NAMALWA (cell line): ENCODE measurements at regions not wholly inside any gene's neighbourhood (a gene's known extent, or its start where the extent isn't known, plus 50 kb on each side); places are given as distances from the start of the nearest gene placed in this dataset.
"Not testable (repeated sequence)": the region's sequence is repeated elsewhere in the genome, so short reads cannot be mapped to it uniquely, and the experiment has no call there.

Experiments
- DNase-seq: peaks from one replicate; pipeline ENCODE4 v3.0.0-alpha.2; 2015; ENCODE audit warnings: low spot score

DNA sequence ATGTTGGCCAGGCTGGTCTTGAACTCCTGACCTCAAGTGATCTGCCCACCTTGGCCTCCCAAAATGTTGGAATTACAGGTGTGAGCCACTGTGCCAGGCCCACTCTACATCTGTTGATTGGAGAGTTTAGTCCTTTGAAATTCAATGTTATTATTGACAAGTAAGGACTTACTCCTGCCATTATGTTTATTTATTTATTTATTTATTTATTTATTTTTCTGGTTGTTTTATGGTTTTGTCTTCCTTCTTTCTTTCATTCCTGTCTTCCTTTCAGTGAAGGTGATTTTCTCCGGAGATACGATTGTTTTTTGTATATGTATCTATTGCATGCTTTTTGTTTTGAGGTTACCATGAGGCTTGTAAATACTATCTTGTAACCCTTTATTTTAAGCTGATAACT is 602.6 kb downstream of the EPM2A start:
- no peak for DNase-seq

DNA sequence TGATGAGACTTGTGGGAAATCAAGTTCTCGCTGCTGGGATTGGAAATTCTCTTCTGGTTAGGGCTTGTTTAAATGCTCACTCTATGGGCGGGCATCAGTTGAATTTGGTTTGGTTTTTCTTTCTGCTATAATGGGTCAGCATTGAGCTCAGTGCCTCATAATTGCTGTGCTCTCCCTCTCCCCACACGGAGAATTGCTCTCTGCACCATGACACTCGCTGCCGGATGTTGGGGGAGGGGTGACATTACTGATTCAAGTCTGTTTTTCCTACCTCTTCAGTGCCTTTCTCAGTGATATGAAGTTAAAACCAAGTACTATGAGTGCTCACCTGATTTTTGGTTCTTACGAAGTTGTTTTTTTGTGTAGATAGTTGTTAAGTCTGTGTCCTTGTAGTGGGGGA is 599.6 kb downstream of the EPM2A start:
- no peak for DNase-seq

DNA sequence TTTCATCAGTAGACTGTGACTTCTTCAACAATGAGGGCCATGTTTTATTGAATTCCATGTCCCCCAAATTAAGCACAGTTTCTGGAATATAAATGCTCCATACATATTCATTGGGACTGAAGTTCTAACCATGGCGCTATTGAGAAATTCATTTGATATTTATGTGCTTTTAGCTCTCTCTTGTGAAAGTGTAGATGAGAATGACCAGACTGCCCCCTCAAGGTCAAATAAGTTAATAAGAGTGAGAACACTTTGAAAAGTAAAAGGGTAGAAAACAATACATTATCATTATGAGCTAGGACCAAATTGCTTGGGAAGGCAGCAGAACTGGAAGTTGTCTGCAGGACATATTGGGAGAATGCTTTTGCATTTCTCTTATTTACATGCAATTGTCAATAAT is 597.9 kb downstream of the EPM2A start:
- DNase-seq = peak; percentile 44

- DNase-seq = no peak
These were observed 596.7 kb downstream of the EPM2A start for GRCh38 chr6:145138469-145139139.

GRCh38 chr6:145139140-145139850 is 596.0 kb downstream of the EPM2A start:
- no peak for DNase-seq

GRCh38 chr6:145139895-145140294 is 595.4 kb downstream of the EPM2A start:
- DNase-seq = no peak

DNA sequence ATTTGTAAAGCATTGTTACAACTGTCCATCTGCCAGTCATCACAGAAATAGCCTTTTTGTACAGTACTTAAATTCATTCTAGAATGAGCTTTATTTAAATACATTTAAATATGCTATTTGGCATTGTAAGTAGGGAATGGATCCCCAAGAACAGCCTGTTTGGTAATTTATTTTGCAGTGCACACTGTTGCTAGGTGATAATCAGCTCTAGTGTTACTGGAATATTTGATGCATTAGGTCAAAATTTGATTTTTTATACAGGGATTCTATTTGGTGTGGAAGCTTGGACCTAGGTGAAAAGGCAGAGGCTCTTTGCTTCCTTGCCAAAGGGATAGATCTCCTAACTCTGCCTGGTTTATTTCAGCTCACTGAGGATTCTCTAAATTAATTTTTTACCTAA is 593.7 kb downstream of the EPM2A start:
- DNase-seq = no peak

- no peak for DNase-seq
These were observed 592.4 kb downstream of the EPM2A start for GRCh38 chr6:145142958-145143357.

GRCh38 chr6:145143379-145143778 is 591.9 kb downstream of the EPM2A start:
- DNase-seq = no peak

DNA sequence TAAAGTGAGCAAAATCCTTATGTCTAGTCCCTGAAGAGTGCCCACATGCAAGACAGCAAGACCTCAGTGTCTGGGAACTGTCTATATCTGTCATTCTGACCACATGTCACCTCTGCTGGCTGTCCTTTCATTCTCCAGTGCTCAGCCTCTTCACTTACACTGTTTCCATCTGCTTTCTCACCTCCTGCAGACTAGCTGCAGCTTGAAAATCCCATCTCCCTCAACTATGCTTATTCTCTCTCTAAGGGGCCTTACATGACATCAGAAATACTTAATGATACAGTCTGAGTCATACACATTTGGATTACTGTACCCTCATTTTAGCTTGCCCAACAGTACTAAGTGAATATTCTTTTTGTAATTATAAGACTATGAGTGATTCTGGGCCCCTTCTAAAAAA is 587.8 kb downstream of the EPM2A start:
- DNase-seq = no peak

- no peak for DNase-seq
These were observed 587.2 kb downstream of the EPM2A start for GRCh38 chr6:145147981-145148749.

DNA sequence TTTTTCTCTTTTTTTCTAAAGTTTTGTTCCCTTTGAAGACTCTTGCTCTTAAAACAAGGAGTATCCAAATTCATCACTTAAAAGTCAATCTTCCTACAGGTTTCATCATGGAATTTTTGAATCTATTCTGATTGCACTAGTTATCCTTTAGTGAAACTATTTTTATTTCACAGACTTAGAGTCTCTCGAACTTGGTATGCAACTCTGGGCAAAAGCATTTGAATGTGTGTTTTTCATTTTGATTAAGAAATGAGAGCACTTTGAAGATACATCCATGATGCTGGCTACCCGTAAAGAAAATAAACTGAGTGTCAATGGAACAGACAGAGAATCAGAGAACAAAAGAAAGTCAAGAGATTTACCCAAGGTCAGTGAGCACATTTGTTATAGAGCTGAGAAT is 586.5 kb downstream of the EPM2A start:
- DNase-seq = no peak

DNA sequence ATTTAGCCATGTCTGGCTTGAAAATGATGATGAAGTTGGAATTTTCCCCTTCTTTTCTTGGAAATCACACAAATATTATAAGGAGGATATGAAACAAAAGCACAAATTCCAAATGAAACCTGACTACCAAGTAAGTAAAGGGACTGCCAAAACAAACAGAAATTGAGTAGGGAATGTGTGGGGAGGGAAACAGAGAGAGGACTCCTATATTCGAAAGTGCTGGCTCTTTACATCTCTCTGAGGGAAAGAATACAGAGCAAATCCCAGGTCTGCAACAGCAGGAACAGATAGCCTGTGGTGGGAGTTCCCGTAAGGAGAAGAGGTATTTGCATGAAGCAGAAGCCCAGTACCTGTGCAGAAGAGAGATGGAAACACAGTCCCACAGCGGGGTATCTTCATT is 583.7 kb downstream of the EPM2A start:
- no peak for DNase-seq

DNA sequence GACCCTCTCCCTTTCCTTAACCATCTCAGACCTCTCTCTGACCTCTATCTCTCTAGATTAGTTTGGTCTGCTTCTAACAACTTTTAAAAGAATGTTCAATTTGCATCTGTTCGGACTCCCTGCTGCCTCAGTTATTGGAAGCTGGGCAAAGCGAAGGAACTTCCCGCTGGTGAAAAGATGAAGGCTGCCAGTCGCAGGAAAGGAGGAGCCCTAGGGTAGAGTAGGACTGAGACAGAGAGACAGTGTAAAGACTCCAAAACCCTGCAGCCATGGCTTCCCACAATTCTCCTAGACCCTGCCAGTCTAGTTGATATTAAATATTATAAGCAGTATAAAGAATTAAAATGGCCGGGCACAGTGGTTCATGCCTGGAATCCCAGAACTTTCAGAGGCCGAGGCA is 581.8 kb downstream of the EPM2A start:
- no peak for DNase-seq

DNA sequence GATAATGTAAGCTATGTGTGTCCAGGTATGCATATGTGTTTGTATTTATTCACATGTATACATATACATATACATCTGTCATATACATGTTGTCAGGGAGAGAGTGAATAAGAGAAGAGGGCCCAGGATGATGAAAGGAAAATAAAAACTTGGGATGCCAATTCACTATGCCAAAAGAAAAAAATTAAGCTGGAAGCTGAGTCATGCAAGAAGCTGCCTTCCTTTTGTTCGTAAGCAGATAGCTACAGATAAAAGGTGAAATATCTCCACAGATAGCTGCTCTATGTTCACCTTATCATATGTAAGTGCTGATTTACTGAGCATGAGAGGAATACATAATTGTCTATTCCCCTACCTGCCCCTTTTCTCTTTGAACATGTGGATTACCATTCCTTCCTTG is 579.9 kb downstream of the EPM2A start:
- no peak for DNase-seq

DNA sequence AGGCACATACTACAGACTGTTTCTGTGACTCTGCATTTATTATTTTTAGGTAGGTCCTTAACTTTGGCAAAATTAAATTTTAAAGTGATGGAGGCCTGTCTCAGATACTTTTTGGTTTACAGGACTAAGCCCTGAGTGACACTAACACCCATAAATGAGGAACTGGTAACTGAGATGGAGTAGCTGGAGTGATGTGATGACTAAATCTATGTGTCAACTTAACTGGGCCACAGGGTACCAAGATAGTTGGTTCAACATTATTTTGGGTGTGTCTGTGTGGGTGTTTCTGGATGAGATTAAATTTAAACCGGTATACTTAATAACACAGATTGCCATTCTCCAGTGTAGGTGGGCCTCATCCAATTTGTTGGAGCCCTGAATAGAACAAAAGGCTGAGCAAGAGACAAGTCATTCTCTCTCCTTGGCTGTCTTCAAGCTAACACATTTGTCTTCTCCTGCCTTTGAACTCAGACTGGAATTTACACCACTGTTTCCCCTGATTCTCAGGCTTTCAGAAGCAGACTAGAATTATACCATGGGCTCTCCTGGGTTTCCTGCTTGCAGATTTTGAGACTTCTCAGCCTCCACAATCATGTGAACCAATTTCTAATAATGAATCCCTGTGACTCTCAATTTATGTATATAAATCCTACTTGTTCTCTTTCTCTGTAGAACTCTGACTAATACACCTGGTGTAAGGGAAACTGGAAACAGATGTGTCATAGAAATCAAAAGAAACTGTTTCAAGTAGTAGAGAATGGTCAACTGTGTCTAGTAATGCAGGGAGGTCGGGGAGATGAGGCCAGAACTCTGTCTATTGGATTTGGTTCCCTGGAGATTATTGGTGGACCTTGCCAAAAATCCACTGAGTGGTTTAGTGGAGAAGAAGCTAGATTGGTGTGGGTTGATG is 579.2 kb downstream of the EPM2A start:
- no peak for DNase-seq

GRCh38 chr6:145158636-145159035 is 576.7 kb downstream of the EPM2A start:
- not testable (repeated sequence) for DNase-seq

GRCh38 chr6:145159921-145160320 is 575.4 kb downstream of the EPM2A start:
- no peak for DNase-seq

DNA sequence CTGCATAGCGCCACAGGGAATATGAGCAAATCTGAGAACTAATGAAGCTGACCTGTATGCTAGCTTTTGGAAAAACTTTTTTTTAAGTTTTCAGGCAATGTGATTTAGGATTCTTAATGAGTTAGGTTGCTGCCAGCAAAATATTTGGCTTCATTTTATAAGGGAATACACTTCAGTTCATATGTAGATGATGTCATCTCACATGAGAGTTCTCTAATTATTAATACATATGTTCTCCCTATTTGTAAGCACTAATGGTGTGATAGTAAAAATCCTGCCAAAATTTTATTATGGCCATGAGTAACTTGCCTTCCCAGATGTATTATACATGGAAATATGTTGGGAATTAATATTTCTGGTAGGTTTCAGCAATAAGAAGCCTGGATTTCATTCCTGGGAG is 573.8 kb downstream of the EPM2A start:
- no peak for DNase-seq

DNA sequence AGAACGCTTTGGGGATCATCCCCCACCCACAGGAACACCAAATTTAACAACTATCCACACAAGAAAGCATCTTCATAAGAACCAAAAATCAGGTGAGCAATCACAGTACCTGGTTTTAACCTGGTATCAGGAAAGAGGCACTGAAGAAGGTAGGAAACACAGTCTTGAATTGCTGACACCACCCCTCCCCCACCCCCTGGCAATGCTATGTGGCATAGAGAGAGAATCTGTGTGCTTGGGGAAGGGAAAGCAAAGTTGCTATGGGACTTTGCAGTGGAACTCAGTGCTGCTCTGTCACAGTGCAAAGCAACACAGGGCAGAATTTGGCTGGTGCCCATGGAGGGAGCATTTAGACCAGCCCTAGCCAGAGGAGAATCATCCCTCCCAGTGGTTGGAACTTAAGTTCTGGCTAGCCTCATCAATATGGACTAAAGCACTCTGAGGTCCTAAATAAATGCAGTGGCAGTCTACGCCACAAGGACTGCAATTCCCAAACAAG is 565.5 kb downstream of the EPM2A start:
- DNase-seq = no peak

DNA sequence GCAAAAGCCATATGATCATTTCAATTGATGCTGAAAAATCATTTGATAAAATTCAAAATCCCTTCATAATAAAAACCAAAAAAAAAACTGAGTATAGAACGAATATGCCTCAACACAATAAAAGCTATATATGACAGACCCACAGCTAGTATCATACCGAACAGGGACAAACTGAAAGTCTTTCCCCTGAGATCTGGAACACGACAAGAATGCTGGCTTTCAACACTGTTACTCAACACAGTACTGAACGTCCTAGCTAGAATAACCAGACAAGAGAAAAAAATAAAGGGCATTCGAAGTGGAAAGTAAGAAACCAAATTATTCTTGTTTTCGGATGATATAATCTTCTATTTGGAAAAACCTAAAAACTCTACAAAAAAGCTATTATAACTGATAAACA is 559.9 kb downstream of the EPM2A start:
- no peak for DNase-seq

DNA sequence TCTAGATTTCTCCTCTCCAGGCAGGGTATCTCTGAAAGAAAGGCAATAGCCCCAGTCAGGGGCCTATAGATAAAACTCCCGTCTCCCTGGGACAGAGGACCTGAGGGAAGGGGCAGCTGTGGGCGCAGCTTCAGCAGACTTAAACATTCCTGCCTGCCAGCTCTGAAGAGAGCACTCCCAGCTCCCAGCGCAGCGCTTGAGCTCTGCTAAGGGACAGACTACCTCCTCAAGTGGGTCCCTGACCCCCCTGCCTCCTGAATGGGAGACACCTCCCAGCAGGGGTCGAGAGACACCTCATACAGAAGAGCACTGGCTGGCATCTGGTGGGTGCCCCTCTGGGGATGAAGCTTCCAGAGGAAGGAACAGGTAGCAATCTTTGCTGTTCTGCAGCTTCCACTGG is 556.9 kb downstream of the EPM2A start:
- DNase-seq = no peak
